ENCODE measurements at regions not wholly inside any gene's neighbourhood (a gene's known extent, or its start where the extent isn't known, plus 50 kb on each side); places are given as distances from the start of the nearest gene placed in this dataset.

DNA sequence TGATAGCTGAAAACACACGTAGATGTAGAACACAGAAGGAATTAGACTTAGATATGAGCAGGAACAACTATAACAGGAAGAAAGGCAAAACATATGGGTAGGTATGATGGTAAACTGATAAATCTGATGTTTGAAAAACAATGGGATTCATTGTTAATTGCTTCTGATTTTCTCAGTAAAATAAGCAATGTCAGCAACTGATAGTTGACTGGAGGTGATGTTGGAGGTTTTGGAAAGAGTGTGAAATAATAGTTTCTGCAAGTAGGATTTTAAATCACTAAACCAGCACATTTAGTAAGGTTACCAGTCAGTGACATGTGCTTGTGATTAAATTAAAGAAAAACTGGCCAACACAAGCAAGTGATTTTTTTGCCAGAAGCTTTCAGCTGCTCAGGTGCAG is 123.0 kb upstream of the CPNE8 start:
- no peak for TF ChIP-seq POLR2AphosphoS5 (IDR thresholded peaks at IDR 0.05; ENCODE audit: borderline replicate concordance, low read depth, low read length)
- no peak for TF ChIP-seq EZH2 (IDR thresholded peaks at IDR 0.05)
- no peak for TF ChIP-seq FOXP2 (optimal IDR thresholded peaks at IDR 0.05; ENCODE audit: control extremely low read depth, extremely low read length, insufficient read depth)

All from SK-N-MC (cell line).